ENCODE measurements at regions not wholly inside any gene's neighbourhood (a gene's known extent, or its start where the extent isn't known, plus 50 kb on each side); places are given as distances from the start of the nearest gene placed in this dataset.

DNA sequence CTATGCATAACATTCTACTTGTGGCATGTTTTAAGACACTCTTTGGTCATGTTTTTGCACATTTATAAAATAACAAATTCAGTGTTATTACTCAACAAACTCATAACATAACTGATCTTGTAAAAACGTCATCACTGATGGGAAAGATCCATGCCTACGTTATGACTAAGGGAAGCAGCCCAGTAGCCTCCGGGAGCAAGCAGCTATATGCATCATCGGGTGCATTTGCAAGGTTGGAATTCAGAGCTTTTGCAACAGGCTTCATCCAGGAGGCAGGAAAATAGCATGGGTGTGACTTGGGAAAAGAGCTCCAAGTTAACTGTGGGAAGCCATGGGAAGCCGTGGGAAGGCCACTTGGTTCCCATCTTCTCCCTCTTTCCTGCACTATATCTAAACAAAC is 271.6 kb upstream of the SGK1 start:
- peak; percentile 99 for DNase-seq (ENCODE audit: unreplicated experiment)
- peaks cover 36% of the 10 kb centered on the region for H3K4me1 Mint-ChIP-seq (ENCODE audit: insufficient read depth, unreplicated experiment)
- TF ChIP-seq CTCF (IDR thresholded peaks at IDR 0.05; ENCODE audit: unreplicated experiment) = no peak
- ChIA-PET POLR2A (interaction anchor here (0.6 to 9.1 kb wide), 37 partner anchors 11 to 418 kb away, joined by 3 to 180 read pairs (median 6); no protein-coding TSS in a partner anchor), CTCF (interaction anchor here (0.6 to 2.7 kb wide), 8 partner anchors 32 to 416 kb away, joined by 3 to 11 read pairs (median 3); no protein-coding TSS in a partner anchor)
- no peak overlapping the region for H3K4me3 Mint-ChIP-seq (ENCODE audit: unreplicated experiment)
- peaks cover 8% of the 10 kb centered on the region for H3K9me3 Mint-ChIP-seq (ENCODE audit: unreplicated experiment)
- peaks cover 8% of the 10 kb centered on the region for H3K36me3 Mint-ChIP-seq (ENCODE audit: insufficient read depth, unreplicated experiment)
- intact Hi-C loops (cut with micrococcal nuclease) = no loop called here
- no TSS peak for BruUV-seq (replicated peaks)
- H3K27ac Mint-ChIP-seq (ENCODE audit: low read depth, unreplicated experiment) = peak overlapping the region; percentile 95
- H3K27me3 Mint-ChIP-seq (ENCODE audit: insufficient read depth, unreplicated experiment) = no peaks in the 10 kb centered on the region

- BruUV-seq (replicated peaks) = no TSS peak
- Mint-ChIP-seq H3K27me3 (ENCODE audit: insufficient read depth, unreplicated experiment) (no peaks in the 10 kb centered on the region), H3K9me3 (ENCODE audit: unreplicated experiment) (peaks cover 8% of the 10 kb centered on the region), H3K27ac (ENCODE audit: low read depth, unreplicated experiment) (peak overlapping the region; percentile 72), H3K4me1 (ENCODE audit: insufficient read depth, unreplicated experiment) (peaks cover 23% of the 10 kb centered on the region), H3K36me3 (ENCODE audit: insufficient read depth, unreplicated experiment) (peaks cover 8% of the 10 kb centered on the region), H3K4me3 (ENCODE audit: unreplicated experiment) (no peak overlapping the region)
- ChIA-PET CTCF (interaction anchor here (0.8 to 2.7 kb wide), 3 partner anchors 34 to 239 kb away, joined by 4 to 11 read pairs (median 4); no protein-coding TSS in a partner anchor), POLR2A (interaction anchor here (0.6 to 9.1 kb wide), 14 partner anchors 17 to 422 kb away, joined by 3 to 180 read pairs (median 6); no protein-coding TSS in a partner anchor)
- no peak for DNase-seq (ENCODE audit: unreplicated experiment)
- intact Hi-C loops (cut with micrococcal nuclease) = no loop called here
- TF ChIP-seq CTCF (IDR thresholded peaks at IDR 0.05; ENCODE audit: unreplicated experiment) = no peak
These were observed 270.4 kb upstream of the SGK1 start for GRCh38 chr6:134588267-134588666.

DNA sequence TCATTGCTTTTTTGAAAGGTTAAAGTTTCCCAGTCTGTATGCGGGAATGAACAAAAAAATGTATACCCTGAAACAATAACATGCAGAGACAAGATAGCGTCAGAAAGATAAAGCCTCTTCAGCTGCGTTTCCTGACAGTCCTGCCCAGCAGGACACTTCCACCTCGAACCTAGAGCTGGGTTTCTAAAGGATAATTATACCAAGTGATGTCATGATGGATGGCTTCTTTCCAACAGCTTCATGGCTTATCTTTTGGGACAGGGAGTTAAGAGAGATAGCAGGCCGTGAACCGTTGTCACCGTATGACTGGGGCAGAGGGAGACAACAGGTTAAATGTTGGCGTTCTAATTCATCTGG is 267.6 kb upstream of the SGK1 start:
- Mint-ChIP-seq H3K36me3 (ENCODE audit: insufficient read depth, unreplicated experiment) (peaks cover 5% of the 10 kb centered on the region), H3K27ac (ENCODE audit: low read depth, unreplicated experiment) (no peak overlapping the region), H3K4me1 (ENCODE audit: insufficient read depth, unreplicated experiment) (peaks cover 12% of the 10 kb centered on the region), H3K9me3 (ENCODE audit: unreplicated experiment) (peaks cover 8% of the 10 kb centered on the region), H3K4me3 (ENCODE audit: unreplicated experiment) (no peak overlapping the region), H3K27me3 (ENCODE audit: insufficient read depth, unreplicated experiment) (no peaks in the 10 kb centered on the region)
- intact Hi-C loops (cut with micrococcal nuclease) = no loop called here
- BruUV-seq (replicated peaks) = no TSS peak
- POLR2A ChIA-PET = interaction anchor here (0.7 to 2.5 kb wide), 3 partner anchors 34 to 412 kb away, joined by 3 to 8 read pairs (median 5); no protein-coding TSS in a partner anchor
- no peak for TF ChIP-seq CTCF (IDR thresholded peaks at IDR 0.05; ENCODE audit: unreplicated experiment)
- CTCF ChIA-PET = no interaction called here
- no peak for DNase-seq (ENCODE audit: unreplicated experiment)

GRCh38 chr6:134584847-134585516 is 267.1 kb upstream of the SGK1 start:
- intact Hi-C loops (cut with micrococcal nuclease) = no loop called here
- Mint-ChIP-seq H3K9me3 (ENCODE audit: unreplicated experiment) (peaks cover 8% of the 10 kb centered on the region), H3K4me1 (ENCODE audit: insufficient read depth, unreplicated experiment) (peaks cover 7% of the 10 kb centered on the region), H3K36me3 (ENCODE audit: insufficient read depth, unreplicated experiment) (no peaks in the 10 kb centered on the region), H3K27ac (ENCODE audit: low read depth, unreplicated experiment) (no peak overlapping the region), H3K4me3 (ENCODE audit: unreplicated experiment) (no peak overlapping the region), H3K27me3 (ENCODE audit: insufficient read depth, unreplicated experiment) (no peaks in the 10 kb centered on the region)
- POLR2A ChIA-PET = interaction anchor here (0.7 to 2.5 kb wide), 4 partner anchors 35 to 411 kb away, joined by 3 to 8 read pairs (median 4); no protein-coding TSS in a partner anchor
- no TSS peak for BruUV-seq (replicated peaks)
- CTCF ChIA-PET = no interaction called here
- no peak for TF ChIP-seq CTCF (IDR thresholded peaks at IDR 0.05; ENCODE audit: unreplicated experiment)
- no peak for DNase-seq (ENCODE audit: unreplicated experiment)

All from MCF 10A (cell line).